ENCODE measurements at regions not wholly inside any gene's neighbourhood (a gene's known extent, or its start where the extent isn't known, plus 50 kb on each side); places are given as distances from the start of the nearest gene placed in this dataset.

GRCh38 chr12:123083661-123084571 is 67.0 kb downstream of the PITPNM2 start:
- TF ChIP-seq CTCF (IDR thresholded peaks at IDR 0.05; ENCODE audit: insufficient read depth, low read depth, low read length) (no peak), EZH2 (IDR thresholded peaks at IDR 0.05; ENCODE audit: insufficient read depth, low read length) (no peak)

All from astrocyte (in vitro differentiated cells and primary cell).